HL-60 (cell line): ENCODE measurements at regions not wholly inside any gene's neighbourhood (a gene's known extent, or its start where the extent isn't known, plus 50 kb on each side); places are given as distances from the start of the nearest gene placed in this dataset.

Experiments used
- GABPA ChIP-seq: IDR thresholded peaks from 2 replicates; pipeline ENCODE4 v1.6.1; 2012; ENCODE audit warnings: low read depth
- POLR2AphosphoS5 ChIP-seq: IDR thresholded peaks from 2 replicates; pipeline ENCODE4 v1.6.1; 2012; ENCODE audit warnings: low read depth
- TF ChIP-seq, protein P1 (sequence below): IDR thresholded peaks from one replicate; pipeline ENCODE4 v1.5.1; 2011; ENCODE audit warnings: low read length, control low read depth, inconsistent platforms; ENCODE audit not compliant: insufficient read depth

GRCh38 chr4:58435871-58436270 lies 1325.7 kb upstream of the IGFBP7 start:
- TF ChIP-seq, protein P1, sequence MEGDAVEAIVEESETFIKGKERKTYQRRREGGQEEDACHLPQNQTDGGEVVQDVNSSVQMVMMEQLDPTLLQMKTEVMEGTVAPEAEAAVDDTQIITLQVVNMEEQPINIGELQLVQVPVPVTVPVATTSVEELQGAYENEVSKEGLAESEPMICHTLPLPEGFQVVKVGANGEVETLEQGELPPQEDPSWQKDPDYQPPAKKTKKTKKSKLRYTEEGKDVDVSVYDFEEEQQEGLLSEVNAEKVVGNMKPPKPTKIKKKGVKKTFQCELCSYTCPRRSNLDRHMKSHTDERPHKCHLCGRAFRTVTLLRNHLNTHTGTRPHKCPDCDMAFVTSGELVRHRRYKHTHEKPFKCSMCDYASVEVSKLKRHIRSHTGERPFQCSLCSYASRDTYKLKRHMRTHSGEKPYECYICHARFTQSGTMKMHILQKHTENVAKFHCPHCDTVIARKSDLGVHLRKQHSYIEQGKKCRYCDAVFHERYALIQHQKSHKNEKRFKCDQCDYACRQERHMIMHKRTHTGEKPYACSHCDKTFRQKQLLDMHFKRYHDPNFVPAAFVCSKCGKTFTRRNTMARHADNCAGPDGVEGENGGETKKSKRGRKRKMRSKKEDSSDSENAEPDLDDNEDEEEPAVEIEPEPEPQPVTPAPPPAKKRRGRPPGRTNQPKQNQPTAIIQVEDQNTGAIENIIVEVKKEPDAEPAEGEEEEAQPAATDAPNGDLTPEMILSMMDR: no peak
- TF ChIP-seq POLR2AphosphoS5 (no peak), GABPA (no peak)
